ENCODE measurements at regions not wholly inside any gene's neighbourhood (a gene's known extent, or its start where the extent isn't known, plus 50 kb on each side); places are given as distances from the start of the nearest gene placed in this dataset.

GRCh38 chr7:81515009-81515408, 254.8 kb downstream of the HGF start:
- no peak for TF ChIP-seq CTCF (IDR thresholded peaks at IDR 0.05; ENCODE audit: low read depth, low read length)
- TF ChIP-seq POLR2A (IDR thresholded peaks at IDR 0.05; ENCODE audit: extremely low read depth, insufficient read length), result no peak
- no peak for TF ChIP-seq MYC (IDR thresholded peaks at IDR 0.05; ENCODE audit: low read depth, low read length)
- TF ChIP-seq, protein P1, sequence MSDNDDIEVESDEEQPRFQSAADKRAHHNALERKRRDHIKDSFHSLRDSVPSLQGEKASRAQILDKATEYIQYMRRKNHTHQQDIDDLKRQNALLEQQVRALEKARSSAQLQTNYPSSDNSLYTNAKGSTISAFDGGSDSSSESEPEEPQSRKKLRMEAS (IDR thresholded peaks at IDR 0.05; ENCODE audit: low read depth, low read length), result no peak
